A549 (cell line): ENCODE measurements at regions not wholly inside any gene's neighbourhood (a gene's known extent, or its start where the extent isn't known, plus 50 kb on each side); places are given as distances from the start of the nearest gene placed in this dataset.

Source experiments
- POLR2A ChIP-seq: IDR thresholded peaks from 2 replicates; pipeline ENCODE4 v1.6.1; 2012; ENCODE audit warnings: mild to moderate bottlenecking, low read length
- TF ChIP-seq, protein P1 (sequence below): fragments of >200 bp; sonication (Bioruptor Twin); formaldehyde crosslinking; IDR thresholded peaks from 3 replicates; pipeline ENCODE4 v1.5.1; 2016
- TF ChIP-seq, protein P2 (sequence below): IDR thresholded peaks from 2 replicates; pipeline ENCODE4 v1.6.1; 2012
- TF ChIP-seq, protein P3 (sequence below): fragments of 200-600 bp; sonication (generic); IDR thresholded peaks from 2 replicates; pipeline ENCODE4 v1.6.1; 2016; ENCODE audit warnings: antibody characterized with exemption, mild to moderate bottlenecking, moderate library complexity
- TF ChIP-seq, protein P4 (sequence below): fragments of 150-350 bp; IDR thresholded peaks from 2 replicates; pipeline ENCODE4 v1.6.1; 2014; ENCODE audit warnings: low read depth, mild to moderate bottlenecking, low read length
- TF ChIP-seq, protein P5 (sequence below): IDR thresholded peaks from 2 replicates; pipeline ENCODE4 v1.6.1; 2012; ENCODE audit warnings: low read depth, borderline replicate concordance

DNA sequence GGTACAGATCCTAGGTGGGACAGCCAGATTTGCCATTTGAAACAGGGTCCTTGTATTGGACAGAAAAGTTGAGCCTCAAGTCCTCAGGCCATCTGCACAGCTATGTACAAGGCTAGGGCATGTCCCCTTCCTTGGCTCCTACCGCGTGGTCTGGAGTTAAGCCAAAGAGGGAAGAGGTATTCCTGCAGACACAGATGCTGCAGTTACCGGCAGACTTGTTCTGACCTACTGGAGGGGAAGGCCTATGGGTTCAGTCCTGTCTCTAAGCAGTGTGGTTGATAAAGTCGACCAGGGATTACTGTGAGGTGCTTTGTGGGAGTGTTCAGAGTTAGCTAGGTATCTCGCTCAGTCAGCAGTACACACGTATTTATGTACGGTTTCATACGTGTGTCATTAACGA, 180.6 kb downstream of the ADAMTS15 start:
- TF ChIP-seq, protein P1, sequence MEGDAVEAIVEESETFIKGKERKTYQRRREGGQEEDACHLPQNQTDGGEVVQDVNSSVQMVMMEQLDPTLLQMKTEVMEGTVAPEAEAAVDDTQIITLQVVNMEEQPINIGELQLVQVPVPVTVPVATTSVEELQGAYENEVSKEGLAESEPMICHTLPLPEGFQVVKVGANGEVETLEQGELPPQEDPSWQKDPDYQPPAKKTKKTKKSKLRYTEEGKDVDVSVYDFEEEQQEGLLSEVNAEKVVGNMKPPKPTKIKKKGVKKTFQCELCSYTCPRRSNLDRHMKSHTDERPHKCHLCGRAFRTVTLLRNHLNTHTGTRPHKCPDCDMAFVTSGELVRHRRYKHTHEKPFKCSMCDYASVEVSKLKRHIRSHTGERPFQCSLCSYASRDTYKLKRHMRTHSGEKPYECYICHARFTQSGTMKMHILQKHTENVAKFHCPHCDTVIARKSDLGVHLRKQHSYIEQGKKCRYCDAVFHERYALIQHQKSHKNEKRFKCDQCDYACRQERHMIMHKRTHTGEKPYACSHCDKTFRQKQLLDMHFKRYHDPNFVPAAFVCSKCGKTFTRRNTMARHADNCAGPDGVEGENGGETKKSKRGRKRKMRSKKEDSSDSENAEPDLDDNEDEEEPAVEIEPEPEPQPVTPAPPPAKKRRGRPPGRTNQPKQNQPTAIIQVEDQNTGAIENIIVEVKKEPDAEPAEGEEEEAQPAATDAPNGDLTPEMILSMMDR: no peak
- TF ChIP-seq, protein P2, sequence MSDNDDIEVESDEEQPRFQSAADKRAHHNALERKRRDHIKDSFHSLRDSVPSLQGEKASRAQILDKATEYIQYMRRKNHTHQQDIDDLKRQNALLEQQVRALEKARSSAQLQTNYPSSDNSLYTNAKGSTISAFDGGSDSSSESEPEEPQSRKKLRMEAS: no peak
- TF ChIP-seq, protein P3, sequence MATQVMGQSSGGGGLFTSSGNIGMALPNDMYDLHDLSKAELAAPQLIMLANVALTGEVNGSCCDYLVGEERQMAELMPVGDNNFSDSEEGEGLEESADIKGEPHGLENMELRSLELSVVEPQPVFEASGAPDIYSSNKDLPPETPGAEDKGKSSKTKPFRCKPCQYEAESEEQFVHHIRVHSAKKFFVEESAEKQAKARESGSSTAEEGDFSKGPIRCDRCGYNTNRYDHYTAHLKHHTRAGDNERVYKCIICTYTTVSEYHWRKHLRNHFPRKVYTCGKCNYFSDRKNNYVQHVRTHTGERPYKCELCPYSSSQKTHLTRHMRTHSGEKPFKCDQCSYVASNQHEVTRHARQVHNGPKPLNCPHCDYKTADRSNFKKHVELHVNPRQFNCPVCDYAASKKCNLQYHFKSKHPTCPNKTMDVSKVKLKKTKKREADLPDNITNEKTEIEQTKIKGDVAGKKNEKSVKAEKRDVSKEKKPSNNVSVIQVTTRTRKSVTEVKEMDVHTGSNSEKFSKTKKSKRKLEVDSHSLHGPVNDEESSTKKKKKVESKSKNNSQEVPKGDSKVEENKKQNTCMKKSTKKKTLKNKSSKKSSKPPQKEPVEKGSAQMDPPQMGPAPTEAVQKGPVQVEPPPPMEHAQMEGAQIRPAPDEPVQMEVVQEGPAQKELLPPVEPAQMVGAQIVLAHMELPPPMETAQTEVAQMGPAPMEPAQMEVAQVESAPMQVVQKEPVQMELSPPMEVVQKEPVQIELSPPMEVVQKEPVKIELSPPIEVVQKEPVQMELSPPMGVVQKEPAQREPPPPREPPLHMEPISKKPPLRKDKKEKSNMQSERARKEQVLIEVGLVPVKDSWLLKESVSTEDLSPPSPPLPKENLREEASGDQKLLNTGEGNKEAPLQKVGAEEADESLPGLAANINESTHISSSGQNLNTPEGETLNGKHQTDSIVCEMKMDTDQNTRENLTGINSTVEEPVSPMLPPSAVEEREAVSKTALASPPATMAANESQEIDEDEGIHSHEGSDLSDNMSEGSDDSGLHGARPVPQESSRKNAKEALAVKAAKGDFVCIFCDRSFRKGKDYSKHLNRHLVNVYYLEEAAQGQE: no peak
- TF ChIP-seq, protein P4, sequence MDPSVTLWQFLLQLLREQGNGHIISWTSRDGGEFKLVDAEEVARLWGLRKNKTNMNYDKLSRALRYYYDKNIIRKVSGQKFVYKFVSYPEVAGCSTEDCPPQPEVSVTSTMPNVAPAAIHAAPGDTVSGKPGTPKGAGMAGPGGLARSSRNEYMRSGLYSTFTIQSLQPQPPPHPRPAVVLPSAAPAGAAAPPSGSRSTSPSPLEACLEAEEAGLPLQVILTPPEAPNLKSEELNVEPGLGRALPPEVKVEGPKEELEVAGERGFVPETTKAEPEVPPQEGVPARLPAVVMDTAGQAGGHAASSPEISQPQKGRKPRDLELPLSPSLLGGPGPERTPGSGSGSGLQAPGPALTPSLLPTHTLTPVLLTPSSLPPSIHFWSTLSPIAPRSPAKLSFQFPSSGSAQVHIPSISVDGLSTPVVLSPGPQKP: no peak
- no peak for TF ChIP-seq POLR2A
- TF ChIP-seq, protein P5, sequence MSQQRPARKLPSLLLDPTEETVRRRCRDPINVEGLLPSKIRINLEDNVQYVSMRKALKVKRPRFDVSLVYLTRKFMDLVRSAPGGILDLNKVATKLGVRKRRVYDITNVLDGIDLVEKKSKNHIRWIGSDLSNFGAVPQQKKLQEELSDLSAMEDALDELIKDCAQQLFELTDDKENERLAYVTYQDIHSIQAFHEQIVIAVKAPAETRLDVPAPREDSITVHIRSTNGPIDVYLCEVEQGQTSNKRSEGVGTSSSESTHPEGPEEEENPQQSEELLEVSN: no peak
